Tibial nerve (tissue), 4 donors: ENCODE measurements at regions not wholly inside any gene's neighbourhood (a gene's known extent, or its start where the extent isn't known, plus 50 kb on each side); places are given as distances from the start of the nearest gene placed in this dataset.

Source experiments
- DNase-seq, 2 donors: peaks; one replicate each; pipeline ENCODE4 v3.0.0-alpha.2; 2019; ENCODE audit warnings: low spot score in 2 of 2
- H3K27ac ChIP-seq, 4 donors: fragments of 200-600 bp; sonication (generic) in 3 of 4; one replicate each; pipeline ENCODE4 v1.5.1; 2017 to 2019; ENCODE audit warnings: mild to moderate bottlenecking in 1 of 4
- H3K27me3 ChIP-seq, 2 donors: fragments of 200-600 bp; sonication (generic) in 1 of 2; one replicate each; pipeline versions ENCODE4 v1.5.1 to v1.6.0; 2017 to 2019
- H3K36me3 ChIP-seq, 3 donors: fragments of 200-600 bp; sonication (generic); one replicate each; pipeline ENCODE4 v1.5.1; 2018 to 2019
- H3K4me1 ChIP-seq, 4 donors: fragments of 200-600 bp; sonication (generic) in 3 of 4; one replicate each; pipeline ENCODE4 v1.5.1; 2017 to 2019
- H3K4me3 ChIP-seq, 4 donors: fragments of 200-600 bp; sonication (generic) in 3 of 4; one replicate each; pipeline ENCODE4 v1.5.1; 2017 to 2019; ENCODE audit warnings: mild to moderate bottlenecking in 1 of 4, moderate library complexity in 1 of 4
- H3K9me3 ChIP-seq, 4 donors: fragments of 200-600 bp; sonication (generic) in 3 of 4; one replicate each; pipeline ENCODE4 v1.5.1; 2017 to 2019
- EP300 ChIP-seq, 2 donors: sonication (generic); formaldehyde crosslinking; IDR thresholded peaks; one replicate each; pipeline ENCODE4 v1.6.1; 2017; ENCODE audit warnings: antibody characterized with exemption in 2 of 2, mild to moderate bottlenecking in 1 of 2
- POLR2A ChIP-seq, 2 donors: fragments of 450-650 bp; IDR thresholded peaks; one replicate each; pipeline ENCODE4 v1.6.1; 2017; ENCODE audit warnings: antibody characterized with exemption in 2 of 2, mild to moderate bottlenecking in 2 of 2, moderate library complexity in 2 of 2
- WGBS, 2 donors: methylation state at CpG; one replicate each; pipeline ENCODE4 v1.1.5; 2018; 5-methylcytosine and 5-hydroxymethylcytosine counted together
- TF ChIP-seq, protein P1 (sequence below), 5 experiments: fragments of 200-600 bp in 3 of 5; fragments of 450-650 bp in 2 of 5; sonication (generic) in 3 of 5; IDR thresholded peaks; one replicate each; pipeline ENCODE4 v1.5.1; 2016 to 2019; ENCODE audit warnings: antibody characterized with exemption in 5 of 5, mild to moderate bottlenecking in 3 of 5, moderate library complexity in 2 of 5

DNA sequence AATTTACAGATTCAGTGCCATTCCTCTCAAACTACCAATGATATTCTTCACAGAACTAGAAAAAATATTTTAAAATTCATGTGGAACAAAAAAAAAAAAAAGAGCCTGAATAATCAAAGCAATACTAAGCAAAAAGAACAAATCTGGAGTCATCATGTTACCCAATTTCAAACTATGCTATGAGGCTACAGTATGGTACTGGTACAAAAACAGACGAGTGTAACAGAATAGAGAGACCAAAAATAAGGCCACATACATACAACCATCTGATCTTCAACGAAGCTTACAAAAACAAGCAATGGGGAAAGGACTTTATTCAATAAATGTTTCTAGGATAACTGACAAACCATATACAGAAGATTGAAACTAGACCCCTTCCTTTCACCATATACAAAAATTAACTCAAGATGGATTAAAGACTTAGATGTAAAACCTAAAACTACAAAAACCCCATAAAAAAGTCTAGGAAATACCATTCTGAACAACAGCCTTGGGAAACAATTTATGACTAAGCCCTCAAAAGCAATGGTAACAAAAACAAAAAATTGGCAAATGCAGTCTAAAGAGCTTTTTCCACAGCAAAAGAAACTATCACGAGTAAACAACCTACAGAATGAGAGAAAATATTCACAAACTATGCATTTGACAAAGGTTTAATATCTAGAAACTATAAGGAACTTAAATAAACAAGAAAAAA, 207.7 kb downstream of the PTN start:
- Histone ChIP-seq H3K27ac (no peak overlapping the region), H3K27me3 (no peaks in the 10 kb centered on the region), H3K4me3 (no peak overlapping the region), H3K9me3 (no peaks in the 10 kb centered on the region), H3K4me1 (no peaks in the 10 kb centered on the region), H3K36me3 (no peaks in the 10 kb centered on the region)
- WGBS, 2 donors, result 58 to 62% methylated on average over 3 of the region's 3 CpGs
- TF ChIP-seq EP300 (IDR thresholded peaks at IDR 0.05) (no peak), POLR2A (IDR thresholded peaks at IDR 0.05) (no peak)
- TF ChIP-seq, protein P1, sequence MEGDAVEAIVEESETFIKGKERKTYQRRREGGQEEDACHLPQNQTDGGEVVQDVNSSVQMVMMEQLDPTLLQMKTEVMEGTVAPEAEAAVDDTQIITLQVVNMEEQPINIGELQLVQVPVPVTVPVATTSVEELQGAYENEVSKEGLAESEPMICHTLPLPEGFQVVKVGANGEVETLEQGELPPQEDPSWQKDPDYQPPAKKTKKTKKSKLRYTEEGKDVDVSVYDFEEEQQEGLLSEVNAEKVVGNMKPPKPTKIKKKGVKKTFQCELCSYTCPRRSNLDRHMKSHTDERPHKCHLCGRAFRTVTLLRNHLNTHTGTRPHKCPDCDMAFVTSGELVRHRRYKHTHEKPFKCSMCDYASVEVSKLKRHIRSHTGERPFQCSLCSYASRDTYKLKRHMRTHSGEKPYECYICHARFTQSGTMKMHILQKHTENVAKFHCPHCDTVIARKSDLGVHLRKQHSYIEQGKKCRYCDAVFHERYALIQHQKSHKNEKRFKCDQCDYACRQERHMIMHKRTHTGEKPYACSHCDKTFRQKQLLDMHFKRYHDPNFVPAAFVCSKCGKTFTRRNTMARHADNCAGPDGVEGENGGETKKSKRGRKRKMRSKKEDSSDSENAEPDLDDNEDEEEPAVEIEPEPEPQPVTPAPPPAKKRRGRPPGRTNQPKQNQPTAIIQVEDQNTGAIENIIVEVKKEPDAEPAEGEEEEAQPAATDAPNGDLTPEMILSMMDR (IDR thresholded peaks at IDR 0.05), result no peak
- no peak for DNase-seq

DNA sequence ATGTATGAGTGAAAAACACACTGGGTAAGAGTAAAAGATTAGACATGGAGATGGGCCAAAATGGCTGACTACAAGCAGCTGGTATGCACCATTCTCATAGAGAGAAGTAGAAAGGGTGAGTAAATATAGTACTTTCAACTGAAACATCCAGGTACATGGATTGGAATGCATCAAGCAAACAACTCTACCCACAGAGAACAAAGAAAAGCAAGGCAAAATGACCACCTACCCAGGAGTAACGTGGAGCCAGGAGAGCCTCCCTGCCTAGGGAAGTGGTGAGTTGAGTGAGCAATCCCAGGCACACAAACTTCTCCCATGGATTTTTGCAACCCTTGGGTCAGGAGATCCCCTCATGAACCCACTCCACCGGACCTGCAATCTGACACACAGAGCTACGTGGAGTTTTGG, 212.8 kb downstream of the PTN start:
- TF ChIP-seq POLR2A (IDR thresholded peaks at IDR 0.05) (no peak), EP300 (IDR thresholded peaks at IDR 0.05) (no peak)
- TF ChIP-seq, protein P1 (IDR thresholded peaks at IDR 0.05), result no peak
- Histone ChIP-seq H3K4me3 (no peak overlapping the region), H3K4me1 (no peaks in the 10 kb centered on the region), H3K36me3 (no peaks in the 10 kb centered on the region), H3K27me3 (no peaks in the 10 kb centered on the region), H3K27ac (no peak overlapping the region), H3K9me3 (no peaks in the 10 kb centered on the region)
- DNase-seq, result no peak
- 75 to 94% methylated on average over 3 of the region's 3 CpGs for WGBS, 2 donors

DNA sequence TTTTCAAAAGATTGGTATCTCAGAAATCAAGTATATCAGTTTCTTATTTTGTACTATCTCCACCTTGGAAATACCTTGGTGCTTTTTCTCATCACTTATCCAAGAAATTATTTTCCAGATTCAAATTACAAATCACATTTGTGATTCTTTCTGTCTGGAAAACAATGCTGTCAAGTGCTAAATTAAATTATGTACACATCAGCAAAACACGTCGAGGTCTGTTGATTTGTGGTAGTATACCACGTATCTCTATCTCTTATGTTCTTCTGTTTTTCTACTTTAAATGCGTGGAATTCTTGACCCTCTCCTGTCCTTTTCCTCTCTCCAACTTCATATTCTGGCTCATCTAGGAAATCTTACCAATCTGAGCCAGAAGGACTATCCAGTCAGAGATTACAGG, 214.5 kb downstream of the PTN start:
- H3K9me3 ChIP-seq, result no peaks in the 10 kb centered on the region
- H3K4me1 ChIP-seq, result no peaks in the 10 kb centered on the region
- no peak for DNase-seq
- TF ChIP-seq POLR2A (IDR thresholded peaks at IDR 0.05), result no peak
- TF ChIP-seq, protein P1 (IDR thresholded peaks at IDR 0.05), result no peak
- no peak for TF ChIP-seq EP300 (IDR thresholded peaks at IDR 0.05)
- H3K27me3 ChIP-seq, result no peaks in the 10 kb centered on the region
- 74 to 80% methylated on average over 4 of the region's 4 CpGs for WGBS, 2 donors
- H3K36me3 ChIP-seq, result no peaks in the 10 kb centered on the region
- H3K4me3 ChIP-seq, result no peak overlapping the region
- H3K27ac ChIP-seq, result no peak overlapping the region

DNA sequence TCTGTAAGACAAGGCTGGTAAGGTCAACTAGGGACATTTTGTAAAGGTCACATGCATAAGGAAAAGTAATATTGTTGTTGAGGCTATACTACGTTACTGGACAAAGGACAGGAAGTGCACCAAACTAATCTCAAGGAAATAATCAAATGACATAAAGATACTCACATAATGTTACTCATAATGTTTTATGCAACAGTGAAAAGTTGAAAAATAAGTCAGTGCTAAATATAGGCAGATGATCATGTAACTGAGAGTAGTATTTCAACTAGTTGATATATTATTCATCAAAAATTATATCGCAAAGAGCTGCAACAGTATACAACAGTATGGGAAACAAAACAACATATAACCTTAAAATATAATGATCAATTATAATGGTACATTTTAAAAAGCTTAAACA, 215.7 kb downstream of the PTN start:
- no peak for TF ChIP-seq EP300 (IDR thresholded peaks at IDR 0.05)
- TF ChIP-seq POLR2A (IDR thresholded peaks at IDR 0.05), result no peak
- TF ChIP-seq, protein P1 (IDR thresholded peaks at IDR 0.05), result no peak
- H3K4me3 ChIP-seq, result no peak overlapping the region
- no peaks in the 10 kb centered on the region for H3K36me3 ChIP-seq
- H3K9me3 ChIP-seq, result no peaks in the 10 kb centered on the region
- no peaks in the 10 kb centered on the region for H3K4me1 ChIP-seq
- WGBS, 2 donors, result 56 to 57% methylated on average over 2 of the region's 2 CpGs
- no peak for DNase-seq
- H3K27me3 ChIP-seq, result no peaks in the 10 kb centered on the region
- H3K27ac ChIP-seq, result no peak overlapping the region

DNA sequence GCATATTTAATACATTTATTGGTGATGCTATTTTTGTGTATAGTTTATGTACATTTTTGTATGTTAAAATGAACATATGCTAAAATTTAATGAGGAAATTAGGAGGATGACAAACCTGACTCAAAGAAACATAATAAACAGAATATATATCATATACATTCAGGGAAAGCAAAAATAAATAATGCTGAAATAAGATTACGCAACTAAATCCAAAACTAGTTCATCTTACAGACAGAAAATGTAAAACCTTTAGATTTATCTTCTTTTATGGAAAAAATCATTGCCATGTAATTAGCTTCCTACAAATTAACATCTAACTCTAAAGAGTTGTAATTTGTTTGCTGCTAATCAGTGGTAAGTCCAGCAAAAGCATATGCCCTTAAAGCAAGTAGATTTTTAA, 216.5 kb downstream of the PTN start:
- DNase-seq, result no peak
- H3K4me1 ChIP-seq, result no peaks in the 10 kb centered on the region
- no peaks in the 10 kb centered on the region for H3K9me3 ChIP-seq
- no peaks in the 10 kb centered on the region for H3K36me3 ChIP-seq
- H3K27me3 ChIP-seq, result no peaks in the 10 kb centered on the region
- H3K4me3 ChIP-seq, result no peak overlapping the region
- WGBS, 2 donors, result 50 to 58% methylated on average over 1 of the region's 1 CpG
- TF ChIP-seq EP300 (IDR thresholded peaks at IDR 0.05), result no peak
- no peak for TF ChIP-seq POLR2A (IDR thresholded peaks at IDR 0.05)
- H3K27ac ChIP-seq, result no peak overlapping the region
